ENCODE measurements at regions not wholly inside any gene's neighbourhood (a gene's known extent, or its start where the extent isn't known, plus 50 kb on each side); places are given as distances from the start of the nearest gene placed in this dataset.

DNA sequence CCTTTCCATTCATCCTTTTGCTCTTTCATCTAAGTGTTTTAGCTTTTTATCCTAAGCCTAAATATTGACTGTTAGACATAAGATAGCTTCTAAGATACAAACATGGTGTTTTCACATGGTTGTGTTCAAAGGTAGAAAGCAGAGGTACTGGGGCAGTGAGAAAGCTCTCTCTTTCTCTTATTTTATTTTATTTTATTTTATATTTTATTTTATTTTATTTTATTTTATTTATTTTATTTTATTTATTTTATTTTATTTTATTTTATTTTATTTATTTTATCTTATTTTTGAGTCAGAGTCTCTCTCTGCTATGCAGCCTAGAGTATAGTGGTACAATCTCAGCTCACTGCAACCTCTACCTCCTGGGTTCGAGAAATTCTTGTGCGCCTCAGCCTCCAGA lies 287.2 kb downstream of the IKZF2 start:
- TF ChIP-seq, protein P1, sequence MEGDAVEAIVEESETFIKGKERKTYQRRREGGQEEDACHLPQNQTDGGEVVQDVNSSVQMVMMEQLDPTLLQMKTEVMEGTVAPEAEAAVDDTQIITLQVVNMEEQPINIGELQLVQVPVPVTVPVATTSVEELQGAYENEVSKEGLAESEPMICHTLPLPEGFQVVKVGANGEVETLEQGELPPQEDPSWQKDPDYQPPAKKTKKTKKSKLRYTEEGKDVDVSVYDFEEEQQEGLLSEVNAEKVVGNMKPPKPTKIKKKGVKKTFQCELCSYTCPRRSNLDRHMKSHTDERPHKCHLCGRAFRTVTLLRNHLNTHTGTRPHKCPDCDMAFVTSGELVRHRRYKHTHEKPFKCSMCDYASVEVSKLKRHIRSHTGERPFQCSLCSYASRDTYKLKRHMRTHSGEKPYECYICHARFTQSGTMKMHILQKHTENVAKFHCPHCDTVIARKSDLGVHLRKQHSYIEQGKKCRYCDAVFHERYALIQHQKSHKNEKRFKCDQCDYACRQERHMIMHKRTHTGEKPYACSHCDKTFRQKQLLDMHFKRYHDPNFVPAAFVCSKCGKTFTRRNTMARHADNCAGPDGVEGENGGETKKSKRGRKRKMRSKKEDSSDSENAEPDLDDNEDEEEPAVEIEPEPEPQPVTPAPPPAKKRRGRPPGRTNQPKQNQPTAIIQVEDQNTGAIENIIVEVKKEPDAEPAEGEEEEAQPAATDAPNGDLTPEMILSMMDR (IDR thresholded peaks at IDR 0.05) = no peak
- no peak for TF ChIP-seq POLR2A (IDR thresholded peaks at IDR 0.05)
- no peak for TF ChIP-seq EP300 (IDR thresholded peaks at IDR 0.05)
